Right lobe of liver (tissue), 6 donors: ENCODE measurements at regions not wholly inside any gene's neighbourhood (a gene's known extent, or its start where the extent isn't known, plus 50 kb on each side); places are given as distances from the start of the nearest gene placed in this dataset.

Experiments
- ATAC-seq, 4 donors: fragments of 200-7000 bp; cut with Tn5 transposase; one replicate each; pipeline ENCODE4 v1.9.1; 2020; ENCODE audit warnings: mild to moderate bottlenecking in 4 of 4, moderate library complexity in 4 of 4
- DNase-seq, 3 donors: peaks; one replicate each; pipeline ENCODE4 v3.0.0-alpha.2; 2020
- H3K27ac ChIP-seq, 3 donors: fragments of 200-600 bp; one replicate each; pipeline ENCODE4 v1.8.0; 2022
- H3K27me3 ChIP-seq, 2 donors: fragments of 200-600 bp; one replicate each; pipeline ENCODE4 v1.8.0; 2022
- H3K36me3 ChIP-seq, 4 donors: fragments of 200-600 bp; sonication (generic) in 1 of 4; one replicate each; pipeline versions ENCODE4 v1.5.1 to v1.8.0; 2017 to 2022; ENCODE audit warnings: control low read depth in 1 of 4
- H3K4me1 ChIP-seq, 4 donors: fragments of 200-600 bp; sonication (generic) in 1 of 4; one replicate each; pipeline versions ENCODE4 v1.5.1 to v1.8.0; 2017 to 2022; ENCODE audit warnings: control low read depth in 1 of 4
- H3K4me3 ChIP-seq, 3 donors: fragments of 200-600 bp; one replicate each; pipeline ENCODE4 v1.8.0; 2022
- H3K9me3 ChIP-seq, 4 donors: fragments of 200-600 bp; sonication (generic) in 1 of 4; one replicate each; pipeline versions ENCODE4 v1.5.1 to v1.8.0; 2017 to 2022; ENCODE audit warnings: control low read depth in 1 of 4
- POLR2A ChIP-seq: fragments of 450-650 bp; IDR thresholded peaks from one replicate; pipeline ENCODE4 v1.6.1; 2017; ENCODE audit warnings: antibody characterized with exemption, mild to moderate bottlenecking
- WGBS: methylation state at CpG from one replicate; pipeline ENCODE4 v1.1.6; 2018; ENCODE audit warnings: low coverage, low lambda C conversion rate; ENCODE audit not compliant: insufficient coverage; ENCODE audit errors: missing lambda C conversion rate; 5-methylcytosine and 5-hydroxymethylcytosine counted together
- intact Hi-C, 2 donors: fragments of 100-400 bp; cut with DNase I; formaldehyde crosslinking; loops; one replicate each; pipeline versions ENCODE4 v1.11.2 to v1.14.1; 2022
- TF ChIP-seq, protein P1 (sequence below), 4 donors: fragments of 200-600 bp in 3 of 4; fragments of 450-650 bp in 1 of 4; IDR thresholded peaks; one replicate each; pipeline versions ENCODE4 v1.5.1 to v1.8.0; 2016 to 2022; ENCODE audit warnings: antibody characterized with exemption in 4 of 4, mild to moderate bottlenecking in 2 of 4
- donor health status: DM: no; HTN: yes; CAD: no.
- donor health status: DM: no; HTN: no; CAD: no.
- donor health status: DM: no; HTN: no; CAD: no.
- donor health status: DM: no; HTN: yes; CAD: no.
- donor health status: DM: no; HTN: yes; CAD: no.

DNA sequence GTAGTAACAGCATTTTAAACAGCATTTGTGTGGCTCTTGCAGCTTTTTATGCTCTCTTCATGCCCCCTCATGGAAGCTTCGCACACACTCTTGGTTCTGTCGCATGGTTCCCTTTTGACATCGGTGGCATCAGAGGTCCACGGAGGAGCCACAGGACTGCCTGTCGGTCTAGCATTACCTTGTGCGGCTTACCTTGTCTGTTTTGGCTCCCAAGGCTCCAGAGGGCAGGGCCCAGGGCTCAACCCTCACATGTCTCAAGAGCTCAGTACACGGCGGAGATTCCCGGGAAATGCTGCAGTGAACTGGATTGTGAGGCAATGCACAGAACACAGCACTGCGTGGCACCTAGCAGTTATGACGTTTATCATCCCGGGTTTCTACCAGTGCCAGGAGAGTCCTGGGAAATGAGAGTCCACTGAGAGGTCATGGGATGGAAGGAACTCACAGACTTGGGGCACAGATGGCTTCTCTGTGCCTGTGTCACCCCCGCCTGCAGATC, 1015.8 kb downstream of the TBC1D22A start:
- H3K4me1 ChIP-seq = no peaks in the 10 kb centered on the region
- DNase-seq (no peak), ATAC-seq (no peak)
- H3K27ac ChIP-seq = no peak overlapping the region
- no peaks in the 10 kb centered on the region for H3K9me3 ChIP-seq
- H3K27me3 ChIP-seq = no peaks in the 10 kb centered on the region
- TF ChIP-seq, protein P1, sequence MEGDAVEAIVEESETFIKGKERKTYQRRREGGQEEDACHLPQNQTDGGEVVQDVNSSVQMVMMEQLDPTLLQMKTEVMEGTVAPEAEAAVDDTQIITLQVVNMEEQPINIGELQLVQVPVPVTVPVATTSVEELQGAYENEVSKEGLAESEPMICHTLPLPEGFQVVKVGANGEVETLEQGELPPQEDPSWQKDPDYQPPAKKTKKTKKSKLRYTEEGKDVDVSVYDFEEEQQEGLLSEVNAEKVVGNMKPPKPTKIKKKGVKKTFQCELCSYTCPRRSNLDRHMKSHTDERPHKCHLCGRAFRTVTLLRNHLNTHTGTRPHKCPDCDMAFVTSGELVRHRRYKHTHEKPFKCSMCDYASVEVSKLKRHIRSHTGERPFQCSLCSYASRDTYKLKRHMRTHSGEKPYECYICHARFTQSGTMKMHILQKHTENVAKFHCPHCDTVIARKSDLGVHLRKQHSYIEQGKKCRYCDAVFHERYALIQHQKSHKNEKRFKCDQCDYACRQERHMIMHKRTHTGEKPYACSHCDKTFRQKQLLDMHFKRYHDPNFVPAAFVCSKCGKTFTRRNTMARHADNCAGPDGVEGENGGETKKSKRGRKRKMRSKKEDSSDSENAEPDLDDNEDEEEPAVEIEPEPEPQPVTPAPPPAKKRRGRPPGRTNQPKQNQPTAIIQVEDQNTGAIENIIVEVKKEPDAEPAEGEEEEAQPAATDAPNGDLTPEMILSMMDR (IDR thresholded peaks at IDR 0.05) = no peak
- no peak for TF ChIP-seq POLR2A
- intact Hi-C loops = no loop called here
- no peak overlapping the region for H3K4me3 ChIP-seq
- H3K36me3 ChIP-seq = no peaks in the 10 kb centered on the region
- WGBS = 72% methylated on average over 10 of the region's 13 CpGs

DNA sequence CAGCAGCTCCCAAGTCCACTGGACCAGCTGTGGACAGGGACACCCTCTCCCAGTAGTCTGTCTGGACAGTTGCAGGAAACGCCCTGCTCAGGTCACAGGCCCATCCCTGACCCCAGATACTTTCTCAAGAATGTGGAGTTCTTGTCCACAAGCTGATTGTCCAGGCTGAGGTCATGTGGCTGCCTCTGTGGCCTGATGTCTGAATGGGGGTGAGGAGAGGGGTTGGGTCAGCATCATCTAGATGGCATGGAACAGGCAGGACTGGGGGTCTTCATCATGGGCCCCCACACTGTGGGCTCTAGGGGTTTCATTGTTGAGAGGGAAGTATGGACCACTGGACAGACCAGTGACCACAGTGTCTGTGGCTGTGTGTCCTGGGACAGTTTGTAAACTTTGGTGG, 1015.0 kb downstream of the TBC1D22A start:
- Histone ChIP-seq H3K9me3 (no peaks in the 10 kb centered on the region), H3K4me1 (no peaks in the 10 kb centered on the region), H3K4me3 (no peak overlapping the region), H3K27ac (no peak overlapping the region), H3K36me3 (no peaks in the 10 kb centered on the region), H3K27me3 (no peaks in the 10 kb centered on the region)
- intact Hi-C loops = no loop called here
- DNase-seq (no peak), ATAC-seq (no peak)
- whole genome bisulfite sequencing = 31% methylated on average over 1 of the region's 1 CpG
- TF ChIP-seq POLR2A = no peak
- TF ChIP-seq, protein P1 (IDR thresholded peaks at IDR 0.05) = no peak

DNA sequence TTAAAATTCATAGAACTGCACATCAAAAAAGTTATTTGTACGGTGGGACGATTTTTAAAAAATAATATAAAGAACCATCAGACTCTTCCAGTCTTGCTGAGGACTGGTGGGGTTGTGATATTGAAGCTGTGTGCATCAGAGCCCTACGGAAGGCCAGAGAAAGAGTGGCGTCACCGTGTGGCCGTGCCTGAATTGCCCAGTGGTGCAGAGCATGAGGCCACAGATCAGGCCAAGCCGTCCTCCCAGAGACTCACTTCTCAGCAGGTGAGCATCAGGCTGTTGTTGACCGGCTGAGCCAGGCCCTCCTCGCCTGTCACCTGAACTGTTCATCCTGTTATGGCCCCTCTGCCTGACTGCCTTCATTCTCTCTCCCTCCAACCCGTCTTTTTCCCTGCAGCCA, 1013.9 kb downstream of the TBC1D22A start:
- intact Hi-C loops = no loop called here
- DNase-seq (no peak), ATAC-seq (no peak)
- Histone ChIP-seq H3K27me3 (no peaks in the 10 kb centered on the region), H3K4me3 (no peak overlapping the region), H3K27ac (no peak overlapping the region), H3K36me3 (no peaks in the 10 kb centered on the region), H3K4me1 (no peaks in the 10 kb centered on the region), H3K9me3 (no peaks in the 10 kb centered on the region)
- WGBS = 37% methylated on average over 6 of the region's 10 CpGs
- TF ChIP-seq, protein P1 (IDR thresholded peaks at IDR 0.05) = no peak
- no peak for TF ChIP-seq POLR2A

DNA sequence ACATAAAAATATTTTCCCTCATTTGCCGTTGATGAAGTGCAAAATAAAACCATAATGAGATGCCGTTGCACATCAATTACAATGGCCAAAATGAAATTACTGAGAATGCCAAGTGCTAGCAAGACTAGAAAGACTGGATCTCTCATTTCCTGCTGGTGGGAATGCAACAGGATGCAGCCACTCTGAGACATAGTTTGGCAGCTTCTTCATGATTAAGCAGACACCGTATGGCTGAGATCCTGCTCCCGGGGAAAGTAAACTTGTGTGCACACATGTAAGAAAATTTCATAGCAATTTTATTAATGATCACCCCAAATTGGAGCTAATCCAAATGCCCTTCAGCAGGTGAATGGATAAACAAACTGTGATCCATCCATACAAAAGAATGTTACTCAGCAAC, 1013.2 kb downstream of the TBC1D22A start:
- ATAC-seq = no peak
- Histone ChIP-seq H3K4me1 (no peaks in the 10 kb centered on the region), H3K36me3 (no peaks in the 10 kb centered on the region), H3K9me3 (no peaks in the 10 kb centered on the region), H3K4me3 (no peak overlapping the region), H3K27ac (no peak overlapping the region), H3K27me3 (no peaks in the 10 kb centered on the region)
- 39% methylated on average over 4 of the region's 4 CpGs for WGBS
- TF ChIP-seq, protein P1 (IDR thresholded peaks at IDR 0.05) = no peak
- TF ChIP-seq POLR2A = no peak
- DNase-seq = no peak
- intact Hi-C loops = no loop called here

DNA sequence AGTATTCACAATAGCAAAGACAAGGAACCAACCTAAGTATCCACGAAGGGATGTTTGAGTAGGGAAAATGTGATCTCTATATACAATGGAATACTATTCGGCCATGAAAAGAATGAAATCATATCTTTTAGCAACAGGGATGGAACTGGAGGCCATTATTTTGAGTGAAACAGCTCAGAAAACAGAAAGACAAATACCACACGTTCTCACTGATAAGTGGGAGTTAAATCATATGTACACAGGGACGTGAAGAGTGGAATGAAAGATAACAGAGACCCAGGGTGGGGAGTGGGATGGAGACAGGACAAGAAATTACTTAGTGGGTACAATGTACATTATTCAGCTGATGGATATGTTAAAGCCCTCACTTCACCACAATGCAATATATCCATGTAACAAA, 1012.7 kb downstream of the TBC1D22A start:
- intact Hi-C loops = no loop called here
- no peak for DNase-seq
- 39% methylated on average over 4 of the region's 4 CpGs for WGBS
- H3K36me3 ChIP-seq = no peaks in the 10 kb centered on the region
- TF ChIP-seq POLR2A = no peak
- no peaks in the 10 kb centered on the region for H3K9me3 ChIP-seq
- H3K27ac ChIP-seq = no peak overlapping the region
- H3K4me1 ChIP-seq = no peaks in the 10 kb centered on the region
- H3K4me3 ChIP-seq = no peak overlapping the region
- H3K27me3 ChIP-seq = no peaks in the 10 kb centered on the region
- no peak for ATAC-seq
